Ishikawa (cell line): ENCODE measurements at regions not wholly inside any gene's neighbourhood (a gene's known extent, or its start where the extent isn't known, plus 50 kb on each side); places are given as distances from the start of the nearest gene placed in this dataset.

ENCODE experiments used
- CEBPB ChIP-seq: IDR thresholded peaks from 2 replicates; pipeline ENCODE4 v1.6.1; 2012
- CREB1 ChIP-seq: IDR thresholded peaks from 2 replicates; pipeline ENCODE4 v1.6.1; 2012; ENCODE audit warnings: low read depth
- NFIC ChIP-seq: IDR thresholded peaks from 2 replicates; pipeline ENCODE4 v1.6.1; 2012
- RAD21 ChIP-seq: IDR thresholded peaks from 2 replicates; pipeline ENCODE4 v1.6.1; 2012; ENCODE audit warnings: low read depth
- TAF1 ChIP-seq: IDR thresholded peaks from 2 replicates; pipeline ENCODE4 v1.6.1; 2012; ENCODE audit warnings: low read depth, mild to moderate bottlenecking
- TEAD4 ChIP-seq: IDR thresholded peaks from 2 replicates; pipeline ENCODE4 v1.6.1; 2012
- YY1 ChIP-seq: IDR thresholded peaks from 2 replicates; pipeline ENCODE4 v1.6.1; 2012; ENCODE audit warnings: low read depth

DNA sequence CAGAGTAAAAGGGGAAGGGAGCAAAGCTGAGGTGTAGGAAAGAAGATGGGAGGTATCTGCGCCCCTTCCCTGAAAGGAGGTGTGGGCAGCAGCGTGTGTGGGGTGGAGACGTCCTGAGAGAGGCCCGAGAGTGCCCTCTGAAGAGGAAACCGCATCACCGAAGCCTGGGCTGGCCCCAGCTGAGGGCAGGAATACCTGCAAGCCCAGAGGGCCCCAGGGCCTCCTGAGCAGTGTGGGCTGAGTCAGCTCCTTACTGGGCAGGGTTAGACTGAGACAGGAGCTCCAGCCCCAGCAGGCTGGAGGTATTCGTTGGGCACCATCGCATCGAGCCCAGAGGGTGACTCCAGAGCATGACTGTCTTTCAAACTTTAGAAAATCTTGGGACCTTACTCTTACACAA, 534.0 kb upstream of the B3GAT1 start:
- TF ChIP-seq YY1: no peak
- no peak for TF ChIP-seq TAF1
- no peak for TF ChIP-seq RAD21
- no peak for TF ChIP-seq TEAD4
- no peak for TF ChIP-seq CREB1
- no peak for TF ChIP-seq NFIC
- no peak for TF ChIP-seq CEBPB
